Dedifferentiated amniotic fluid mesenchymal stem cell (primary cell): ENCODE measurements at regions not wholly inside any gene's neighbourhood (a gene's known extent, or its start where the extent isn't known, plus 50 kb on each side); places are given as distances from the start of the nearest gene placed in this dataset.
A peak's percentile ranks its signal among the peaks of the same experiment; 100 is the strongest.

Experiments
- DNase-seq: peaks from one replicate; pipeline ENCODE4 v3.0.0-alpha.2; 2016; ENCODE audit errors: extremely low spot score

- DNase-seq: no peak
These were observed 991.9 kb downstream of the FLRT2 start for GRCh38 chr14:86521843-86522242.

DNA sequence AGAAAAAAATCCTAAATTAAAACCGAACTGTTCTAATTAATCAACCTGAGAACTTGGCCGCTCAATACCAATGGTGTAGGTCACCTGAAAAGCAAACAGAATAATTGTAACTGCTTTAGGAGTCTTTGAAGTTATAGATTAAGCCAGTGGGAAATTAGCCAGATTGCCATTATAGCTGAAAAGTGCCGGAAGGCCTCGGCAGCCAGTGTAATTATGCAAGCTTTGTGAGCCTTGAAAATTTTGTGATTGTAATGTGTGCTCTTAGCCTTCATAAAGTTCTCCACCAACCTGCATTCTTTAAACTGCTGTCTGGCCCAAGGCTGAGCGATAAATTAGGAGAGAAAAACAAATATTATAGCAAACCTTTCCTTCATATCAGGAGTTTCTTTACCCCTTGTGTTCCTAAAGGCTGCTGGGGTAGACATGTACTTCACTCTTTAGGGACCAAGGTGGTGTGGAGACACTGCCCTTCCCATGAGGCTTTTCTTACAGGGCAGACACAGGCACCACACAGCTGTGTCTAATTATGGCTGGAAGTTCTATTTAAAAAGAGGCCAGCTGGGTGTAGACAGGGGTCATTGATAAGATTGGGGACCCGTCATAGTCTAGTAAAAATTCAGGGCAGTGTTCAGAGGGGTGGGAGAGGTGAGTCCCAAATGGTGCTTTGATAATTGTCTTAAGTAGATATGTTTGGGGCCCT is 991.2 kb downstream of the FLRT2 start:
- DNase-seq: no peak

DNA sequence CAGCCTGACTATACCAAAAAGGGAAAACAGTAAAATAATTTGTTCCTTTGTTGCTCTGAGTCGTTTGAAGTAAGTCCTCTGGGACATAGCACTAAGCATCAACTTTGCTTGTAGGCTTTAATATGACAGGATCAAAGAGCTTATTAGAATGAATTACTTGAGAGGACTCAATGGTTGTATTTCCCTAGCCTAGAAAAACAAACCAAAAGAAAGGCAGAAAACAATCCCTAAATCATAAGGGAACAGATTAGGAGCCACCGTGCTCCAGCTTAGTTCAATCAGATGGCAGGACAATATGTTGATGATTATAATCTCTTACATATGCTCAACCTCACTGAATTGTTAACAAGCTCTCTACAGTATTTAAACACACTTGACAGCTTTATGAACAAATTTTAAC is 988.4 kb downstream of the FLRT2 start:
- no peak for DNase-seq

DNA sequence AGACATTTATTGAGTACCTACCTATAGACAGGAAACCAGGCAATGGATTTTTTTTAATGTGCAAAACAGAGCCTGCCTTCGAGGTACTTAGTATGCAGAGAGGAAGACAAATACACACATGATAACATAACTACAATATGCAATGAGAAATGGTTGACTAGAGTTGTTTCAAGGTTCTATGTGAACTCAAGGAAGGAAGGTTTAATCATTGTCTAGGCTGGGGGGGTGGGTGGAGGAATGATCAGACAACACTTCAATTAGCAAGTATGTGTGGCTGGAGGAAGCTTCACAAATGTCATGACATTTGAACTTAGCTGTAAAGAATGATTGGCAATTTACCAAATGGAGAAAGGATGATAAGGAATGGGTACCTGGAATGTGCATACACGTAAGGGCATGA is 985.3 kb downstream of the FLRT2 start:
- no peak for DNase-seq

DNA sequence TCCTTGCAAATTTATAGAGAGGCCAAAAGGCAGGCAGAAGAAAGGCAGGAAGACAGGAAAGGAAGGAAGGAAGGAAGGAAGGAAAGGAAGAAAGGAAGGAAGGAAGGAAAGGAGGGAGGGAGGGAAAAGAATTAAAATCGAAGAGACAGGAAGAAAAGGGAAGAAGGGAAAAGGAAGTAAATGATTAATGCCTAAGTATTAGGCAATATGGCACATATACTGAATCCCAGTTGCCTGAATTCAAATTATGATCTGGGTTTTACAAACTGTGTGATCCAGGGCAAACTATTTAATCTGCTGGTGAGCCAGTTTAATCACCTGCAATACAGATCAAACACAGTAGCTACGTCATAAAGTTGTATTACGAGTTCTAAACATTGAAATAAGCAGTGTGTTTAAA is 983.6 kb downstream of the FLRT2 start:
- no peak for DNase-seq

GRCh38 chr14:86513056-86513455 is 983.1 kb downstream of the FLRT2 start:
- DNase-seq: no peak

DNA sequence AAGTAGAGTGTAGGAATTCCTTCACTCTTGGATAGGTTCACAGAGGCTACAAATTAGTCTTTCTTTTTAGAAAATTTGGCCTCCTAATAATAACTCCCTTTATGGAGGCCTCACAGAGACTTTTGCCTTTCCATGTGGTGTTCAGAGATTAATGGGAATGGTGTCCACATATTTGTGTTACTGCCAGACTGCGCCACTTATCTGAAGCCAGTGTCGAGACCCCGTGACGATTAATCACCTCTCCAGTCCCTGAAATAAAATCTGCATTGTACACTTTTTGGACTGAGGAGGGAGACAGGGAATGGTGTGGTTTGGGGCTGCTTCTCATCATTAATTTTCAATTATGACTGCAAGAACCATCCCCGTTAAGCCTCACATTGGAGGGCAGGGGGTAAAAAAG is 980.5 kb downstream of the FLRT2 start:
- DNase-seq: no peak

- DNase-seq: no peak
These were observed 975.9 kb downstream of the FLRT2 start for GRCh38 chr14:86505808-86506207.

- DNase-seq: no peak
These were observed 971.7 kb downstream of the FLRT2 start for GRCh38 chr14:86501611-86502010.

GRCh38 chr14:86491743-86492142 is 961.8 kb downstream of the FLRT2 start:
- DNase-seq: no peak

DNA sequence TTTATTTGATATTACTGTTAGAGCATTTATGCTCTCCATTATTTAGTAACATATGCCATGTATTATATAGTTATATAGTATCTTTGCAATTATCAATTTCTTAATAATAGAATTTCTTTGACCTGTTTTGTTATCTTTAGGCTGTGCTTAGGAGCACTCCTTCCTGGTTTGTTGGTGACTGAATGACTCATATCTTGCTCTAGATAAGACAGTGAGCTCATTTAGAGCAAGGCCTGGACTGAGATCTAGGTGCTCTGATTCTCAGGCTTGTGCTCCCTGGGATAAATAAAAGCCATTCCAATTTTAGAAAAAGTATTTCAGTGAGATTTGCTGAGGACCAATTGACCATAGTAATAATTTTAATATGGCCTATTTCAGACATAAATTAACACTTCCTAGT is 951.2 kb downstream of the FLRT2 start:
- no peak for DNase-seq

DNA sequence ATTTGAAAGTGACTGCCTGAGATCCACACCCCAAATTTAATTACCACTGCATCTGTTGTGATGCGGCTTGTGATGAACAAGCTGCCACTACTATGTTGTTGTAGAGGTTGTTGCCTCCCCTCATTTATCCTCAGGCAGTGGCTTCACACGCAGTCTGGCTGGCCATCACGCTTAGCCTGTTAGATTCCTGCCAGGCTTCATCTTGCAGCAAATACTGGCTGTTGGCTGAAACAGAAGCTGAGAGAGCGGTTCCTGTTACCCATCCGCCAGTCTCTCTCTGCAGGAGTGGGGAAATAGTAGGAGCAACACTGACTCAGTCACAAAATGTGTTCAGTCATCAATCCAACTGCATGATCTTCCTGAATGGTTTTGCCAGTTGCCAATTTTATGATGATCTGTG is 934.4 kb downstream of the FLRT2 start:
- no peak for DNase-seq

- no peak for DNase-seq
These were observed 932.3 kb downstream of the FLRT2 start for GRCh38 chr14:86462193-86462753.

DNA sequence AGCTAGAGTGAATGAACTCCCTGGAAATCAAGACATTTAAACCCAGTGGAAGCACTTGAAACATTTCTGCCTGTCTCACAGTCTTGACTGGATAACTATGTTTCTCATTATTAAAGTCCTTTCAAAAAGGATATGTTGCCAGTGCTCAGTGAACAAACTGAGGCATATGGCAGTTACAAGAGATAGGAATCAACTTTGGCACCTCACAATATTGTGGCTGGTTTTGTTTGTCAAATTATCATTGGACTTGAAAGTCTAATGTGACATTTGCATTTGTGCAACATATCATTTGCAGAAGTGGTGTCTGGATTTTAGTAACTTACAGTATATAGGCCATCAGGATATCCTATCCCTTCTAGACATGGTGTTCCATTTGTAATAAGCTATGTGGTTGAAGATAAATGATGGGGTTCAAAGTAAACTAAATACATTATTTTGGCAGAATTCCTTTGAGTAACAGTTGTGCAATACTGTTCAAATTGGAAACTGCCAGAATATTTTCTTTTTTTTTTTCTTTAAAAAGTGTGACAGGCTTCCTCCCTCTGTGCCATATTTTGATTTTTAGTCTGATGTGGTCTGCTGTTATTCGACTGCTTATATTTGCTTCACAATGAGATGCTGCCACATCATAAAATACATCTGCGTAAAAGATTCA is 927.7 kb downstream of the FLRT2 start:
- no peak for DNase-seq

DNA sequence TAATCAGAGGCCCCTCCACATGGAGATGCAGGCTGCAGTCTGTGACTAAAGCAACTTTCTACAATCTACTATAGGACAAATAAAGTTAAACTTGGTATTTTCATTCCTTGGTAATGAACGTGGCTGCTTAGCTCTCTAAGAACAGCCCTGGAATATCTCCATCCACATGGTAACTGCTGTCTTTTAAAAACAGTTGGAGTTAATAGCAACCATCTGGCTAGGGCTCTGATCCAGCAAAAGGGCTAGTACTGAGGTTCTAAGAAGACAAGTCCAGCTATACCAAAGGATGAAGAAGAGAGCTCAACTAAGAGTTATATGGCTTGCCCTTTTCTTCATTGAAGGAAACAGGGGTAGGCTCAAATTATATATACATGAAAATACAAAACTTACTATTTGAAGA is 920.1 kb downstream of the FLRT2 start:
- DNase-seq: no peak

DNA sequence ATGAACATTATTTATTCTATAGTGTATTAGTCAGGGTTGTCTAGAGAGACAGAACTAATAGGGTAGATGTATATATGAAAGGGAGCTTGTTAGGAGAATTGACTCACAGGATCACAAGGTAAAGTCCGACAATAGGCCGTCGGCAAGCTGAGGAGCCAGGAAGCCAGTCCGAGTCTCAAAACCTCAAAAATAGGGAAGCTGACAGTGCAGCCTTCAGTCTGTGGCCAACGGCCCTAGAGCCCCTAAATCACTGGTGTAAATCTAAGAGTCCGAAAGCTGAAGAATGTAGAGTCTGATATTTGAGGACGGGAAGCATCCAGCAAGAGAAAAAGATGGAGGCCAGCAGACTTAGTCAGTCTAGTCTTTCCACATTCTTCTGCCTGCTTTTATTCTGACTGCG is 912.2 kb downstream of the FLRT2 start:
- no peak for DNase-seq

- DNase-seq: peak; percentile 26
These were observed 900.9 kb downstream of the FLRT2 start for GRCh38 chr14:86430853-86431252.

DNA sequence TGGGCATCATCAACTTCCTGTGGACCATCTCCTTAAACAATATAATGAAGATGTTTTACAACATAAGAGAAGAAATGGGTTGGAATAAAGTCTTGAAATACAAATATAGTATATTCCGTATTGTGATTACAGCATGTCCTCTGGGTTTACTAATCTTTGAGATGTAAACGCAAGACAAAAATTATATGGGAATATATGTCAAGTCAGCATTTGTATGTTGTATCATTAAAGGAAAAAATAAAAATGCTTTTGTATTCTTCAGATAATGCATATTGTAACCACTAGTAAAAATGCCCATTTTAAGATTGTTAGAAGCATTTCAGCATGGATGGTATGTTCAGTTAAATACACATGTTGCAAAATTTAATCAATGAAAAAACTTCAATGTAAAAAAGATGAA is 893.3 kb downstream of the FLRT2 start:
- no peak for DNase-seq

GRCh38 chr14:86420131-86420530 is 890.2 kb downstream of the FLRT2 start:
- DNase-seq: no peak

- no peak for DNase-seq
These were observed 884.2 kb downstream of the FLRT2 start for GRCh38 chr14:86414146-86414545.

GRCh38 chr14:86404989-86405649 is 875.2 kb downstream of the FLRT2 start:
- peak; percentile 22 for DNase-seq

- no peak for DNase-seq
These were observed 874.5 kb downstream of the FLRT2 start for GRCh38 chr14:86404425-86404824.

DNA sequence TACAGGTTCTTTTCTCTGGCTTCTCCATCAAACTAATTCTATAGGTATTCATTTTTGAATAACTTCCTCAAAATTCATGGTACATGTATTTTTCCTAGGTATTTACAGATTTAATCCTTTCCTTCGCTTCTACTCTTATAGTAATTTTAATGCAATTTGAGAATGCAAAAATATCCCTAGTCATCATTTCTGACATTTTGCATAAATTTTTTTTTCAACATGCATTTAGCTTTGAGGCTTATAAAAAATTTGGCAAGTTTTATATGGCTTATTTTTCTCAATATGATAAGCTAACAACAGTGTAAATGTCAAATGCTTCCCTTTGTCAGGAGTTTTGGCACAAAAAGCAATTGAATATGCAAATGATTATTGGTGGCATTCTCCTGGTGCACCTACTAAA is 872.6 kb downstream of the FLRT2 start:
- DNase-seq: no peak
